ENCODE measurements at regions not wholly inside any gene's neighbourhood (a gene's known extent, or its start where the extent isn't known, plus 50 kb on each side); places are given as distances from the start of the nearest gene placed in this dataset.

GRCh38 chr2:198371329-198371728 lies 566.9 kb downstream of the PLCL1 start:
- no peak overlapping the region for H3K4me3 ChIP-seq (ENCODE audit: low read depth, low read length)
- H3K27me3 ChIP-seq (ENCODE audit: control insufficient read depth, insufficient read depth, low read length): no peaks in the 10 kb centered on the region
- H3K36me3 ChIP-seq (ENCODE audit: control insufficient read depth, insufficient read depth, low read length): no peaks in the 10 kb centered on the region
- H3K4me1 ChIP-seq (ENCODE audit: control insufficient read depth, insufficient read depth, low read length): no peaks in the 10 kb centered on the region
- no peak overlapping the region for H3K9ac ChIP-seq (ENCODE audit: low read depth, low read length)
- H3K27ac ChIP-seq (ENCODE audit: low read depth, low read length): no peak overlapping the region
- H3K9me3 ChIP-seq (ENCODE audit: control insufficient read depth, insufficient read depth, low read length): no peaks in the 10 kb centered on the region

DNA sequence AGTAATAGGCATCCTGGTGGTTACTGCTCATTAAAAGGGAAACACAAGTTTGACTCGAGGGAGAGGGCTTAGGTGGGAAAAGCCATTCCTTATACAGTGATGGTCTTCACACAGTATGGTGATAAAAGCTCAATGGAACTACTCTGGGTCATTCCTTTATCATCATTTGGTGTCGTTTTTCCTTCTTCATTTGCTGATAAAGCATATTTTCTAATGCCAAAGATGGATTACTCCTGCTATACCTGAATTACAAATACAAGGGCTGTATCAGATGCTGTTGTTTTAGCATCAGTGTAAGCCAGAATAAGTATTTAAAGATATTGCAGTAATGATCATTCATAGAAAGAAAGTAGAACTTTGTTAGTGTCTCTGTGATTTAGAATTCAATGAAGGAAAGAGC lies 563.7 kb downstream of the PLCL1 start:
- no peak overlapping the region for H3K4me3 ChIP-seq (ENCODE audit: low read depth, low read length)
- no peaks in the 10 kb centered on the region for H3K27me3 ChIP-seq (ENCODE audit: control insufficient read depth, insufficient read depth, low read length)
- no peak overlapping the region for H3K9ac ChIP-seq (ENCODE audit: low read depth, low read length)
- no peak overlapping the region for H3K27ac ChIP-seq (ENCODE audit: low read depth, low read length)
- no peaks in the 10 kb centered on the region for H3K36me3 ChIP-seq (ENCODE audit: control insufficient read depth, insufficient read depth, low read length)
- H3K4me1 ChIP-seq (ENCODE audit: control insufficient read depth, insufficient read depth, low read length): no peaks in the 10 kb centered on the region
- H3K9me3 ChIP-seq (ENCODE audit: control insufficient read depth, insufficient read depth, low read length): no peaks in the 10 kb centered on the region

- Histone ChIP-seq H3K9ac (ENCODE audit: low read depth, low read length) (no peak overlapping the region), H3K4me3 (ENCODE audit: low read depth, low read length) (no peak overlapping the region), H3K27me3 (ENCODE audit: control insufficient read depth, insufficient read depth, low read length) (no peaks in the 10 kb centered on the region), H3K4me1 (ENCODE audit: control insufficient read depth, insufficient read depth, low read length) (no peaks in the 10 kb centered on the region), H3K27ac (ENCODE audit: low read depth, low read length) (no peak overlapping the region), H3K36me3 (ENCODE audit: control insufficient read depth, insufficient read depth, low read length) (no peaks in the 10 kb centered on the region), H3K9me3 (ENCODE audit: control insufficient read depth, insufficient read depth, low read length) (no peaks in the 10 kb centered on the region)
Measured at GRCh38 chr2:198362740-198363139, 558.3 kb downstream of the PLCL1 start.

- no peaks in the 10 kb centered on the region for H3K27me3 ChIP-seq (ENCODE audit: control insufficient read depth, insufficient read depth, low read length)
- no peak overlapping the region for H3K9ac ChIP-seq (ENCODE audit: low read depth, low read length)
- no peaks in the 10 kb centered on the region for H3K36me3 ChIP-seq (ENCODE audit: control insufficient read depth, insufficient read depth, low read length)
- H3K9me3 ChIP-seq (ENCODE audit: control insufficient read depth, insufficient read depth, low read length): no peaks in the 10 kb centered on the region
- no peak overlapping the region for H3K4me3 ChIP-seq (ENCODE audit: low read depth, low read length)
- no peak overlapping the region for H3K27ac ChIP-seq (ENCODE audit: low read depth, low read length)
- no peaks in the 10 kb centered on the region for H3K4me1 ChIP-seq (ENCODE audit: control insufficient read depth, insufficient read depth, low read length)
Measured at GRCh38 chr2:198359308-198359707, 554.9 kb downstream of the PLCL1 start.

- H3K4me3 ChIP-seq (ENCODE audit: low read depth, low read length): no peak overlapping the region
- no peaks in the 10 kb centered on the region for H3K36me3 ChIP-seq (ENCODE audit: control insufficient read depth, insufficient read depth, low read length)
- no peaks in the 10 kb centered on the region for H3K4me1 ChIP-seq (ENCODE audit: control insufficient read depth, insufficient read depth, low read length)
- no peak overlapping the region for H3K9ac ChIP-seq (ENCODE audit: low read depth, low read length)
- no peak overlapping the region for H3K27ac ChIP-seq (ENCODE audit: low read depth, low read length)
- H3K9me3 ChIP-seq (ENCODE audit: control insufficient read depth, insufficient read depth, low read length): no peaks in the 10 kb centered on the region
- H3K27me3 ChIP-seq (ENCODE audit: control insufficient read depth, insufficient read depth, low read length): no peaks in the 10 kb centered on the region
Measured at GRCh38 chr2:198356157-198356556, 551.8 kb downstream of the PLCL1 start.

GRCh38 chr2:198351647-198352046 lies 547.3 kb downstream of the PLCL1 start:
- H3K4me1 ChIP-seq (ENCODE audit: control insufficient read depth, insufficient read depth, low read length): no peaks in the 10 kb centered on the region
- no peaks in the 10 kb centered on the region for H3K9me3 ChIP-seq (ENCODE audit: control insufficient read depth, insufficient read depth, low read length)
- no peaks in the 10 kb centered on the region for H3K36me3 ChIP-seq (ENCODE audit: control insufficient read depth, insufficient read depth, low read length)
- no peak overlapping the region for H3K9ac ChIP-seq (ENCODE audit: low read depth, low read length)
- no peak overlapping the region for H3K4me3 ChIP-seq (ENCODE audit: low read depth, low read length)
- no peak overlapping the region for H3K27ac ChIP-seq (ENCODE audit: low read depth, low read length)
- no peaks in the 10 kb centered on the region for H3K27me3 ChIP-seq (ENCODE audit: control insufficient read depth, insufficient read depth, low read length)

- Histone ChIP-seq H3K36me3 (ENCODE audit: control insufficient read depth, insufficient read depth, low read length) (no peaks in the 10 kb centered on the region), H3K9me3 (ENCODE audit: control insufficient read depth, insufficient read depth, low read length) (no peaks in the 10 kb centered on the region), H3K27me3 (ENCODE audit: control insufficient read depth, insufficient read depth, low read length) (no peaks in the 10 kb centered on the region), H3K4me1 (ENCODE audit: control insufficient read depth, insufficient read depth, low read length) (no peaks in the 10 kb centered on the region), H3K27ac (ENCODE audit: low read depth, low read length) (no peak overlapping the region), H3K4me3 (ENCODE audit: low read depth, low read length) (no peak overlapping the region), H3K9ac (ENCODE audit: low read depth, low read length) (no peak overlapping the region)
Measured at GRCh38 chr2:198347946-198348345, 543.6 kb downstream of the PLCL1 start.

GRCh38 chr2:198347349-198347748 lies 543.0 kb downstream of the PLCL1 start:
- no peaks in the 10 kb centered on the region for H3K4me1 ChIP-seq (ENCODE audit: control insufficient read depth, insufficient read depth, low read length)
- no peak overlapping the region for H3K9ac ChIP-seq (ENCODE audit: low read depth, low read length)
- no peaks in the 10 kb centered on the region for H3K27me3 ChIP-seq (ENCODE audit: control insufficient read depth, insufficient read depth, low read length)
- H3K9me3 ChIP-seq (ENCODE audit: control insufficient read depth, insufficient read depth, low read length): no peaks in the 10 kb centered on the region
- no peak overlapping the region for H3K4me3 ChIP-seq (ENCODE audit: low read depth, low read length)
- no peak overlapping the region for H3K27ac ChIP-seq (ENCODE audit: low read depth, low read length)
- H3K36me3 ChIP-seq (ENCODE audit: control insufficient read depth, insufficient read depth, low read length): no peaks in the 10 kb centered on the region

- Histone ChIP-seq H3K27ac (ENCODE audit: low read depth, low read length) (no peak overlapping the region), H3K36me3 (ENCODE audit: control insufficient read depth, insufficient read depth, low read length) (no peaks in the 10 kb centered on the region), H3K9ac (ENCODE audit: low read depth, low read length) (no peak overlapping the region), H3K27me3 (ENCODE audit: control insufficient read depth, insufficient read depth, low read length) (no peaks in the 10 kb centered on the region), H3K4me1 (ENCODE audit: control insufficient read depth, insufficient read depth, low read length) (no peaks in the 10 kb centered on the region), H3K4me3 (ENCODE audit: low read depth, low read length) (no peak overlapping the region), H3K9me3 (ENCODE audit: control insufficient read depth, insufficient read depth, low read length) (no peaks in the 10 kb centered on the region)
Measured at GRCh38 chr2:198343471-198343870, 539.1 kb downstream of the PLCL1 start.

DNA sequence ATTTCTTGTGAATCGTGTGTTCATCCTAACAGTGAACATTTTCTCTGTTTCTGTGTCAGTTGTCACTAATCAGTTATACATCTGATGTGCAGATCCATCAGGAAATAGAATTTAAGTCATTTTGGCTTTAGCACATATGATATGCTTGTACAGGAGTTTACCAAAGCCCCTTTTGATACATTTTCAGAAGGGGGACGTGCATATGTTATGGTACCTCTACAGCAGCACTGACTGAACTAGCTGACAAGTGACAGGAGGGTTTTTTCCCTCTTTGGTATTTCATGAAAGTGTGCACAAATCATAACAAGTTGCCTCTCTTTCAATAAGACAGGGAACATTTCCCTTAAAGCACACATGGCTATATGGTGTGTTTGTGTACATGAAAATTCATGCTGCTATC lies 536.5 kb downstream of the PLCL1 start:
- Histone ChIP-seq H3K4me1 (ENCODE audit: control insufficient read depth, insufficient read depth, low read length) (peaks cover 18% of the 10 kb centered on the region), H3K9me3 (ENCODE audit: control insufficient read depth, insufficient read depth, low read length) (no peaks in the 10 kb centered on the region), H3K27ac (ENCODE audit: low read depth, low read length) (no peak overlapping the region), H3K36me3 (ENCODE audit: control insufficient read depth, insufficient read depth, low read length) (no peaks in the 10 kb centered on the region), H3K4me3 (ENCODE audit: low read depth, low read length) (no peak overlapping the region), H3K27me3 (ENCODE audit: control insufficient read depth, insufficient read depth, low read length) (no peaks in the 10 kb centered on the region), H3K9ac (ENCODE audit: low read depth, low read length) (no peak overlapping the region)

DNA sequence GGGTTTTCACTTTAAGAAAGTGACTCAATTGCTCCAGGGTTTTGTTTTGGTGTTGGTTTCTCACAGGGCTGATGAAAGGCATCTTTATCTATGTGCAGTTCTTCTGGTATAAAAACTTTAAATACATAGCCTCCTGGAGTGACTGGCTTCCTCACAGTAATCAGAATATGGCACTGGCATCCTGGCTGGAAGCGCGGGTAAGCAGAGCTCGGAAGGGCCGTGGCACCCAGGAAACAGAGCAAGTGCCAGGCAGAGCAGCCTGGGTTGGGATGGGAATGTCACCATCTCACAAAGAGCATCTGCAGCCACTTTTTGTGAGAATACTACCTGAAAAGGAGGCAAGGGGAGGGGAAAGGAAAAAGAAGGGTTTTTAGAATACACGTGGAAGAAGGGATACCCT lies 534.7 kb downstream of the PLCL1 start:
- Histone ChIP-seq H3K36me3 (ENCODE audit: control insufficient read depth, insufficient read depth, low read length) (no peaks in the 10 kb centered on the region), H3K4me1 (ENCODE audit: control insufficient read depth, insufficient read depth, low read length) (peaks cover 18% of the 10 kb centered on the region), H3K9ac (ENCODE audit: low read depth, low read length) (no peak overlapping the region), H3K27me3 (ENCODE audit: control insufficient read depth, insufficient read depth, low read length) (no peaks in the 10 kb centered on the region), H3K27ac (ENCODE audit: low read depth, low read length) (no peak overlapping the region), H3K9me3 (ENCODE audit: control insufficient read depth, insufficient read depth, low read length) (no peaks in the 10 kb centered on the region), H3K4me3 (ENCODE audit: low read depth, low read length) (no peak overlapping the region)

- Histone ChIP-seq H3K36me3 (ENCODE audit: control insufficient read depth, insufficient read depth, low read length) (no peaks in the 10 kb centered on the region), H3K4me1 (ENCODE audit: control insufficient read depth, insufficient read depth, low read length) (peaks cover 18% of the 10 kb centered on the region), H3K9ac (ENCODE audit: low read depth, low read length) (no peak overlapping the region), H3K27ac (ENCODE audit: low read depth, low read length) (no peak overlapping the region), H3K4me3 (ENCODE audit: low read depth, low read length) (no peak overlapping the region; the same call in 1 of the 2 replicates), H3K9me3 (ENCODE audit: control insufficient read depth, insufficient read depth, low read length) (no peaks in the 10 kb centered on the region), H3K27me3 (ENCODE audit: control insufficient read depth, insufficient read depth, low read length) (no peaks in the 10 kb centered on the region)
Measured at GRCh38 chr2:198337368-198337767, 533.0 kb downstream of the PLCL1 start.
